Nephron progenitor cell (in vitro differentiated cells): ENCODE measurements at regions not wholly inside any gene's neighbourhood (a gene's known extent, or its start where the extent isn't known, plus 50 kb on each side); places are given as distances from the start of the nearest gene placed in this dataset.
"Not testable (repeated sequence)": the region's sequence is repeated elsewhere in the genome, so short reads cannot be mapped to it uniquely, and the experiment has no call there.

Experiments
- DNase-seq: peaks from one replicate; pipeline ENCODE4 v3.0.0; 2021
- H3K27ac Mint-ChIP-seq: 2 replicates; pipeline ENCODE4 v1.8.0; 2021; ENCODE audit warnings: mild to moderate bottlenecking, moderate library complexity, mixed read lengths
- H3K27me3 Mint-ChIP-seq: 2 replicates; pipeline ENCODE4 v1.8.0; 2021; ENCODE audit warnings: mild to moderate bottlenecking, low read depth, mixed read lengths; ENCODE audit not compliant: poor library complexity
- H3K36me3 Mint-ChIP-seq: 2 replicates; pipeline ENCODE4 v1.8.0; 2021; ENCODE audit warnings: low read depth, mixed read lengths
- H3K4me1 Mint-ChIP-seq: 2 replicates; pipeline ENCODE4 v1.8.0; 2021; ENCODE audit warnings: mixed read lengths
- H3K4me3 Mint-ChIP-seq: 2 replicates; pipeline ENCODE4 v1.8.0; 2021; ENCODE audit warnings: mild to moderate bottlenecking, moderate library complexity, mixed read lengths
- H3K9me3 Mint-ChIP-seq: 2 replicates; pipeline ENCODE4 v1.8.0; 2021; ENCODE audit warnings: mild to moderate bottlenecking, moderate library complexity, mixed read lengths
- TF ChIP-seq, protein P1 (sequence below): fragments of 200-600 bp; sonication (generic); IDR thresholded peaks from 2 replicates; pipeline ENCODE4 v1.5.0; 2021; ENCODE audit warnings: antibody characterized with exemption

DNA sequence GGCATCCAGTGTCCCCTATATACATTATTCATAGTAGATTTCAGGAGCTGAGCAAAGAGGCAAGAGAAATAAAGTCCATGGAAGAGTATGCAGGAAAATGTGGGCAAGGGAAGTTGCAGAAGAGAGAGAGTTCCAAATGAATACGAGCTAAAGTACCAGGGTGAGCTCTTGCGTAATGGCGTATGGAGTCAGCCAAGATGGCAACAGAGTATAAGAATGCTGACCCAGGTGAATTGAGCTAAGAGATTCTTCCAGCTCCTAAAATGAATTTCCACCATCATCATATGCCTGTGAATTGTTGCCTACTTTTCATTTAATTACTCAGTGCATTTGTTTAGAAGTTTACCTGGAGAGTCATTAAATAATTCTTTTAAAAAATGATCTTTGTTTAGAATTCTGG lies 153.2 kb upstream of the CNTNAP4 start:
- Mint-ChIP-seq H3K36me3 (no peaks in the 10 kb centered on the region), H3K4me1 (no peaks in the 10 kb centered on the region), H3K4me3 (no peak overlapping the region), H3K27ac (no peak overlapping the region), H3K9me3 (peaks cover 7% of the 10 kb centered on the region), H3K27me3 (no peaks in the 10 kb centered on the region)
- TF ChIP-seq, protein P1, sequence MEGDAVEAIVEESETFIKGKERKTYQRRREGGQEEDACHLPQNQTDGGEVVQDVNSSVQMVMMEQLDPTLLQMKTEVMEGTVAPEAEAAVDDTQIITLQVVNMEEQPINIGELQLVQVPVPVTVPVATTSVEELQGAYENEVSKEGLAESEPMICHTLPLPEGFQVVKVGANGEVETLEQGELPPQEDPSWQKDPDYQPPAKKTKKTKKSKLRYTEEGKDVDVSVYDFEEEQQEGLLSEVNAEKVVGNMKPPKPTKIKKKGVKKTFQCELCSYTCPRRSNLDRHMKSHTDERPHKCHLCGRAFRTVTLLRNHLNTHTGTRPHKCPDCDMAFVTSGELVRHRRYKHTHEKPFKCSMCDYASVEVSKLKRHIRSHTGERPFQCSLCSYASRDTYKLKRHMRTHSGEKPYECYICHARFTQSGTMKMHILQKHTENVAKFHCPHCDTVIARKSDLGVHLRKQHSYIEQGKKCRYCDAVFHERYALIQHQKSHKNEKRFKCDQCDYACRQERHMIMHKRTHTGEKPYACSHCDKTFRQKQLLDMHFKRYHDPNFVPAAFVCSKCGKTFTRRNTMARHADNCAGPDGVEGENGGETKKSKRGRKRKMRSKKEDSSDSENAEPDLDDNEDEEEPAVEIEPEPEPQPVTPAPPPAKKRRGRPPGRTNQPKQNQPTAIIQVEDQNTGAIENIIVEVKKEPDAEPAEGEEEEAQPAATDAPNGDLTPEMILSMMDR: no peak
- no peak for DNase-seq

DNA sequence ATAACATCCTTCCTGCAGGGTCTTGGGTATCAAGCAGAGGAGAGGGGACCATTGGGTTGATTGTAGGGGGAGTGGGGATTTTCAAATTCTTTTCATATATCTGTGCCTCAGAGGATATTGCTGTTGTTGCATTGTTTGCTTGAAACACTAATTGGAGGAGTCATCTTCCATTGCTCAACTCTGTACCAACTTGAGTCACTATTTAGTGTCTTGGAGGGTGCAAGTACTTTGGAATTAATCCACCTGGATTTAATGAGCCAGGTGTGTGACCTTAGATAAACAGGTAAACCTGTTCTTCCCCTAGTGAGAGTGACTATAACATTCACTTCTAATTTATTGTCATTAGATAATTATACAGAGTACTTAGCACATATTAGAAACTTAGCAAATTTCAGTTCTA lies 151.3 kb upstream of the CNTNAP4 start:
- no peaks in the 10 kb centered on the region for H3K36me3 Mint-ChIP-seq
- H3K27ac Mint-ChIP-seq: no peak overlapping the region
- H3K4me1 Mint-ChIP-seq: no peaks in the 10 kb centered on the region
- no peak overlapping the region for H3K4me3 Mint-ChIP-seq
- TF ChIP-seq, protein P1: no peak
- no peaks in the 10 kb centered on the region for H3K27me3 Mint-ChIP-seq
- peaks cover 7% of the 10 kb centered on the region for H3K9me3 Mint-ChIP-seq
- DNase-seq: no peak

DNA sequence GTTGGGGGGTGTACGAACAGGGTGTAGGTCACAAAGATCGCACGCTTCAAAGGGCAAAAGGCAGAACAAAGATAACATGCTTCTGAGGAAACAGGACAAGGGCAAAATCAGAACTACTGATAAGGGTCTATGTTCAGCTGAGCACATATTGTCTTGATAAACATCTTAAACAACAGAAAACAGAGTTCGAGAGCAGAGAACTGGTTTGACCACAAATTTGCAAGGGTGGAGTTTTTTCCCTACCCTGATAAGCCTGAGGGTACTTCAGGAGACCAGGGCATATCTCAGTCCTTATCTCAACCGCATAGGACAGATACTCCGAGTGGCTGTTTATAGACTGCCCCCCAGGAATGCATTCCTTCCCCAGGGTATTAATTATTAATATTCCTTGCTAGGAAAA lies 139.1 kb upstream of the CNTNAP4 start:
- not testable (repeated sequence) for DNase-seq, H3K4me3 Mint-ChIP-seq, H3K27ac Mint-ChIP-seq, H3K36me3 Mint-ChIP-seq, H3K27me3 Mint-ChIP-seq, H3K4me1 Mint-ChIP-seq, H3K9me3 Mint-ChIP-seq

DNA sequence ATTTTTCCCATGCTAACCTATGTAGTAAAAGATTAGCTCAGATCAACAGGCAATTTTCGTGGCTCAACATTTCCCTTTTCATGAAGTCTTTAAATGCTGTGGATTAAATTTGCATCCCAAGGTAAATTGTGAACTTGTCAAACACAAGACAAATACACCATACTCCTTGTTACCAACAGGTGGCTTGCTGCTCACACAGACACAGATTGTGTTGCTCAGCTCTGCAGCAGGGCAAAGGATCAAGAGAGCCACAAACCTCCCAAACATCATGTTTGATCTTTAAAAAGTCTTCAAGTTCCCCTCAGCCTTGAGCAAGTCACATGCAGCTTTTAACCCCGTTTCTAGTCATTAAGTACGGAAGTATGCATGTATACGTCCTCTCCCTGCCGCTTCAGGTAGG lies 119.6 kb upstream of the CNTNAP4 start:
- H3K9me3 Mint-ChIP-seq: no peaks in the 10 kb centered on the region
- TF ChIP-seq, protein P1: no peak
- no peak overlapping the region for H3K4me3 Mint-ChIP-seq
- H3K27ac Mint-ChIP-seq: no peak overlapping the region
- no peak for DNase-seq
- no peaks in the 10 kb centered on the region for H3K36me3 Mint-ChIP-seq
- peaks cover 5% of the 10 kb centered on the region for H3K27me3 Mint-ChIP-seq
- no peaks in the 10 kb centered on the region for H3K4me1 Mint-ChIP-seq

DNA sequence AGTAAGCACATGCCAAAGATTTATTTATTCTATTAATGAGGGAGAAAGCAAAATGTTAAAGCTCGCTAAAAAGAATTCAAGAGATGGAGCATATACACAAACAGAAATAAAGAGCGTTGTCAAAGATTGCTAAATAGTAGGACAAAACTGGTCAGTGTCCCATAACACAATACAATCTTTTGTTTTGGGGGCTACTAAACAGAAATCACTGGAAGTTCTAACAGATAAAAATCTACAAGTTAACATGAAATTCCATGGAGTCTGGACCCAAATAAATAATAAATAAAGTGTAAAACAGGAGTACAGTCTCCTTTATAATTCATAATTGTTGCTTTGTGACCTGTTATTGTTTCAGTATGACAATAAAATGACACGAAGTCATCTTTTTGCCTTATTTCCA lies 115.2 kb upstream of the CNTNAP4 start:
- Mint-ChIP-seq H3K36me3 (no peaks in the 10 kb centered on the region), H3K4me1 (no peaks in the 10 kb centered on the region), H3K27me3 (no peaks in the 10 kb centered on the region), H3K27ac (no peak overlapping the region), H3K4me3 (no peak overlapping the region), H3K9me3 (no peaks in the 10 kb centered on the region)
- DNase-seq: no peak
- TF ChIP-seq, protein P1: no peak

DNA sequence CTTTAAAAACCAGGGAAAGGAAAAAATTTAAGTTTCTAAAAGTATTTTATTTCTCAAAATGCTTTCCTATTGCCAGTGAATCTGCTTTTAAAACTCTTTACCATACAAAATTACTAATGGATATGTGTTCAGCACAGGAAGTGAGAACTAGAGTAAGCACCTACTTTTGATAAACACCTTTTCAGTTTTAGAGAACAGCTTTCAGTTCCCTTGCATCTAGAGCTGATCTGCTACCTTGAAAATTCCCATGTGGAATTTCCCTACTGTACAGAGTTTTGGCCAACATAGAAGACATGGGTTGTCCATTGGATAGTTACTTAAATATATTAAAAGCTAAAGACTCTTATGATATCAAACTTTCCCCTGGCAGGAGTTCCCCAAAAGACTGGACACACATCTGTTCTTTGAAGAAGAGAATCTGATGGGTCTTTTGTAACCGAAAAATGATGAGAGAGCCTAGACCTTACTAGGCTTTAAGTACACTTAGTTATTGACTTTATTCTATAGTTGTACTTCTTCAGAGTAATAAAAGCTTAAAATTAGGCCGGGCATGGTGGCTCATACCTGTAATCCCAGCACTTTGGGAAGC lies 112.1 kb upstream of the CNTNAP4 start:
- TF ChIP-seq, protein P1: no peak
- Mint-ChIP-seq H3K27me3 (no peaks in the 10 kb centered on the region), H3K4me1 (no peaks in the 10 kb centered on the region), H3K4me3 (no peak overlapping the region), H3K36me3 (no peaks in the 10 kb centered on the region), H3K27ac (no peak overlapping the region), H3K9me3 (peaks cover 2% of the 10 kb centered on the region)
- no peak for DNase-seq
